ENCODE measurements at regions not wholly inside any gene's neighbourhood (a gene's known extent, or its start where the extent isn't known, plus 50 kb on each side); places are given as distances from the start of the nearest gene placed in this dataset.
"Not testable (repeated sequence)": the region's sequence is repeated elsewhere in the genome, so short reads cannot be mapped to it uniquely, and the experiment has no call there.

GRCh38 chr16:59997706-59998105, 1263.6 kb upstream of the GOT2 start:
- no peak for DNase-seq (ENCODE audit: low read depth)

- DNase-seq (ENCODE audit: low read depth) = no peak
Measured at GRCh38 chr16:59993101-59993500, 1259.0 kb upstream of the GOT2 start.

GRCh38 chr16:59991171-59991570, 1257.1 kb upstream of the GOT2 start:
- DNase-seq (ENCODE audit: low read depth) = no peak

GRCh38 chr16:59988591-59988990, 1254.5 kb upstream of the GOT2 start:
- no peak for DNase-seq (ENCODE audit: low read depth)

- no peak for DNase-seq (ENCODE audit: low read depth)
Measured at GRCh38 chr16:59975953-59976352, 1241.8 kb upstream of the GOT2 start.

GRCh38 chr16:59973966-59974365, 1239.8 kb upstream of the GOT2 start:
- DNase-seq (ENCODE audit: low read depth) = no peak

GRCh38 chr16:59971264-59971663, 1237.1 kb upstream of the GOT2 start:
- no peak for DNase-seq (ENCODE audit: low read depth)

- no peak for DNase-seq (ENCODE audit: low read depth)
Measured at GRCh38 chr16:59964232-59964924, 1230.3 kb upstream of the GOT2 start.

- DNase-seq (ENCODE audit: low read depth) = no peak
Measured at GRCh38 chr16:59959311-59959710, 1225.2 kb upstream of the GOT2 start.

- DNase-seq (ENCODE audit: low read depth) = no peak
Measured at GRCh38 chr16:59950431-59950830, 1216.3 kb upstream of the GOT2 start.

- DNase-seq (ENCODE audit: low read depth) = not testable (repeated sequence)
Measured at GRCh38 chr16:59944041-59944440, 1209.9 kb upstream of the GOT2 start.

- DNase-seq (ENCODE audit: low read depth) = no peak
Measured at GRCh38 chr16:59941594-59941993, 1207.5 kb upstream of the GOT2 start.

- no peak for DNase-seq (ENCODE audit: low read depth)
Measured at GRCh38 chr16:59920054-59920453, 1185.9 kb upstream of the GOT2 start.

- DNase-seq (ENCODE audit: low read depth) = no peak
Measured at GRCh38 chr16:59913666-59914065, 1179.5 kb upstream of the GOT2 start.

GRCh38 chr16:59909262-59909661, 1175.1 kb upstream of the GOT2 start:
- no peak for DNase-seq (ENCODE audit: low read depth)

- DNase-seq (ENCODE audit: low read depth) = no peak
Measured at GRCh38 chr16:59907611-59908010, 1173.5 kb upstream of the GOT2 start.

- DNase-seq (ENCODE audit: low read depth) = no peak
Measured at GRCh38 chr16:59905606-59906005, 1171.5 kb upstream of the GOT2 start.

- no peak for DNase-seq (ENCODE audit: low read depth)
Measured at GRCh38 chr16:59905131-59905530, 1171.0 kb upstream of the GOT2 start.

GRCh38 chr16:59899940-59900339, 1165.8 kb upstream of the GOT2 start:
- no peak for DNase-seq (ENCODE audit: low read depth)

- DNase-seq (ENCODE audit: low read depth) = no peak
Measured at GRCh38 chr16:59892376-59892775, 1158.3 kb upstream of the GOT2 start.

GRCh38 chr16:59887856-59888255, 1153.7 kb upstream of the GOT2 start:
- no peak for DNase-seq (ENCODE audit: low read depth)

GRCh38 chr16:59886021-59886420, 1151.9 kb upstream of the GOT2 start:
- DNase-seq (ENCODE audit: low read depth) = no peak

GRCh38 chr16:59881376-59881775, 1147.3 kb upstream of the GOT2 start:
- no peak for DNase-seq (ENCODE audit: low read depth)

- no peak for DNase-seq (ENCODE audit: low read depth)
Measured at GRCh38 chr16:59880611-59881010, 1146.5 kb upstream of the GOT2 start.

GRCh38 chr16:59878999-59879398, 1144.9 kb upstream of the GOT2 start:
- no peak for DNase-seq (ENCODE audit: low read depth)
